Vagina (tissue), 2 donors: ENCODE measurements at regions not wholly inside any gene's neighbourhood (a gene's known extent, or its start where the extent isn't known, plus 50 kb on each side); places are given as distances from the start of the nearest gene placed in this dataset.

ENCODE experiments used
- DNase-seq, 2 donors: peaks; one replicate each; pipeline ENCODE4 v3.0.0-alpha.2; 2017; ENCODE audit errors: extremely low spot score in 2 of 2
- H3K27ac ChIP-seq: fragments of 200-600 bp; sonication (generic); one replicate; pipeline ENCODE4 v1.5.1; 2019
- H3K27me3 ChIP-seq: fragments of 200-600 bp; sonication (generic); one replicate; pipeline ENCODE4 v1.5.1; 2019
- H3K36me3 ChIP-seq, 2 donors: fragments of 200-600 bp; sonication (generic); one replicate each; pipeline ENCODE4 v1.5.1; 2017 to 2019
- H3K4me1 ChIP-seq: fragments of 200-600 bp; sonication (generic); one replicate; pipeline ENCODE4 v1.5.1; 2019
- H3K4me3 ChIP-seq, 2 donors: fragments of 200-600 bp; sonication (generic); 1 replicate in 1 of 2; 2 replicates in 1 of 2; pipeline ENCODE4 v1.5.1; 2016 to 2019
- H3K9me3 ChIP-seq: fragments of 200-600 bp; sonication (generic); one replicate; pipeline ENCODE4 v1.5.1; 2019
- POLR2A ChIP-seq, 2 donors: fragments of 450-650 bp; IDR thresholded peaks; one replicate each; pipeline ENCODE4 v1.6.1; 2017; ENCODE audit warnings: antibody characterized with exemption in 2 of 2, mild to moderate bottlenecking in 2 of 2, moderate library complexity in 2 of 2
- POLR2AphosphoS5 ChIP-seq, 2 donors: sonication (generic); formaldehyde crosslinking; IDR thresholded peaks; one replicate each; pipeline ENCODE4 v1.9.0; 2017; ENCODE audit warnings: antibody characterized with exemption in 2 of 2, mild to moderate bottlenecking in 2 of 2, low read depth in 1 of 2; ENCODE audit not compliant: insufficient read depth in 1 of 2
- intact Hi-C: fragments of 100-400 bp; cut with DNase I; formaldehyde crosslinking; loops from one replicate; pipeline ENCODE4 v1.15.1; 2023
- TF ChIP-seq, protein P1 (sequence below), 3 experiments: fragments of 450-650 bp in 2 of 3; fragments of 200-600 bp in 1 of 3; sonication (generic) in 1 of 3; IDR thresholded peaks; one replicate each; pipeline ENCODE4 v1.5.1; 2017 to 2019; ENCODE audit warnings: antibody characterized with exemption in 3 of 3, mild to moderate bottlenecking in 2 of 3, moderate library complexity in 2 of 3

DNA sequence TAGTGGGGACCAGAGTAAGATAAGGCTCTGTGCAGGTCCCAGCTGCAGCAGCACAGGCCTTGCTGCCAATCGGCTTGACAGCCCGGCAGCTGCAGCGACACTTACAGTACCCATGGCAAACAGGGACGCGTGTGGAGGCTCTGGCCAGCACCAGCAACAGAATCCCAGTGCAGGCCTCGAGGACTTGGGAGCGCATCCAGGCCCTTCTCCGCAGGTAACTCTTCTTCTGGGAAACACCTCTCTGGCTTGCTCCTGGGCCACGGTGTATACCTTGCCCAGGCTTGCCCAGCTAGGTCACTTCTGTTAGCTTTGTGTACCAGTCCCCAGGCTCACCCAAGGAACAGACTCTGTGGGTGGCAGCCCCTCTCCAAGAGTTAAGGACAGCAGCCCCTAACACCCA lies 126.7 kb downstream of the CTTN start:
- Histone ChIP-seq H3K27ac (no peak overlapping the region), H3K27me3 (no peaks in the 10 kb centered on the region), H3K36me3 (no peaks in the 10 kb centered on the region), H3K4me1 (no peaks in the 10 kb centered on the region), H3K9me3 (no peaks in the 10 kb centered on the region), H3K4me3 (no peak overlapping the region)
- TF ChIP-seq, protein P1, sequence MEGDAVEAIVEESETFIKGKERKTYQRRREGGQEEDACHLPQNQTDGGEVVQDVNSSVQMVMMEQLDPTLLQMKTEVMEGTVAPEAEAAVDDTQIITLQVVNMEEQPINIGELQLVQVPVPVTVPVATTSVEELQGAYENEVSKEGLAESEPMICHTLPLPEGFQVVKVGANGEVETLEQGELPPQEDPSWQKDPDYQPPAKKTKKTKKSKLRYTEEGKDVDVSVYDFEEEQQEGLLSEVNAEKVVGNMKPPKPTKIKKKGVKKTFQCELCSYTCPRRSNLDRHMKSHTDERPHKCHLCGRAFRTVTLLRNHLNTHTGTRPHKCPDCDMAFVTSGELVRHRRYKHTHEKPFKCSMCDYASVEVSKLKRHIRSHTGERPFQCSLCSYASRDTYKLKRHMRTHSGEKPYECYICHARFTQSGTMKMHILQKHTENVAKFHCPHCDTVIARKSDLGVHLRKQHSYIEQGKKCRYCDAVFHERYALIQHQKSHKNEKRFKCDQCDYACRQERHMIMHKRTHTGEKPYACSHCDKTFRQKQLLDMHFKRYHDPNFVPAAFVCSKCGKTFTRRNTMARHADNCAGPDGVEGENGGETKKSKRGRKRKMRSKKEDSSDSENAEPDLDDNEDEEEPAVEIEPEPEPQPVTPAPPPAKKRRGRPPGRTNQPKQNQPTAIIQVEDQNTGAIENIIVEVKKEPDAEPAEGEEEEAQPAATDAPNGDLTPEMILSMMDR (IDR thresholded peaks at IDR 0.05): no peak
- TF ChIP-seq POLR2AphosphoS5 (IDR thresholded peaks at IDR 0.05; ENCODE audit: insufficient read depth in 1 of 2, low read depth in 1 of 2): no peak
- no peak for TF ChIP-seq POLR2A (IDR thresholded peaks at IDR 0.05)
- DNase-seq: no peak
- intact Hi-C loops: no loop called here

- no peak overlapping the region for H3K27ac ChIP-seq
- H3K4me3 ChIP-seq: no peak overlapping the region
- TF ChIP-seq POLR2AphosphoS5 (IDR thresholded peaks at IDR 0.05; ENCODE audit: insufficient read depth in 1 of 2, low read depth in 1 of 2): no peak
- TF ChIP-seq POLR2A (IDR thresholded peaks at IDR 0.05): no peak
- TF ChIP-seq, protein P1 (IDR thresholded peaks at IDR 0.05): no peak
- no peaks in the 10 kb centered on the region for H3K9me3 ChIP-seq
- no peaks in the 10 kb centered on the region for H3K27me3 ChIP-seq
- no peaks in the 10 kb centered on the region for H3K36me3 ChIP-seq
- H3K4me1 ChIP-seq: no peaks in the 10 kb centered on the region
- DNase-seq: no peak
- intact Hi-C loops: no loop called here
These were observed 127.1 kb downstream of the CTTN start for GRCh38 chr11:70525466-70525865.

GRCh38 chr11:70526116-70527045 lies 128.1 kb downstream of the CTTN start:
- no peaks in the 10 kb centered on the region for H3K36me3 ChIP-seq
- no peak overlapping the region for H3K4me3 ChIP-seq
- intact Hi-C loops: no loop called here
- no peak overlapping the region for H3K27ac ChIP-seq
- DNase-seq: no peak
- H3K9me3 ChIP-seq: no peaks in the 10 kb centered on the region
- no peaks in the 10 kb centered on the region for H3K4me1 ChIP-seq
- no peak for TF ChIP-seq POLR2A (IDR thresholded peaks at IDR 0.05)
- TF ChIP-seq, protein P1 (IDR thresholded peaks at IDR 0.05): no peak
- no peak for TF ChIP-seq POLR2AphosphoS5 (IDR thresholded peaks at IDR 0.05; ENCODE audit: insufficient read depth in 1 of 2, low read depth in 1 of 2)
- no peaks in the 10 kb centered on the region for H3K27me3 ChIP-seq

DNA sequence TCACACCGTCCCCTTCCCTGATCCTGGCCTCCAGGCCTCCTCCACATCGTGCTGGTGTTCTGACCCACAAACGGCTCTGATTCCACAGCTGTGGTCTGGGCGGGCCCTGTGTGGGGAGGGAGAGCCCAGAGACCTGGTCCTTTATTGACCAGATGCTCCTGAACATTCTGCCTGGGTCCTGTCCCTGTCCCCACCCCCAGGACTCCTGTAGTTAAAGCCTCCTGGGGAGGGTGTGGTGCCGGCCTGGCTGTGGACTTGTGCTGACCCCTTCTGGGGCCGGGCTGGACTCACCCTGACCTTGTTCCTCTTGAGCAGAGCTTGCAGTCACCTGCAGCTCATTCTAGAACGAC lies 128.7 kb downstream of the CTTN start:
- Histone ChIP-seq H3K27me3 (no peaks in the 10 kb centered on the region), H3K36me3 (no peaks in the 10 kb centered on the region), H3K4me3 (no peak overlapping the region), H3K27ac (no peak overlapping the region), H3K9me3 (no peaks in the 10 kb centered on the region), H3K4me1 (no peaks in the 10 kb centered on the region)
- intact Hi-C loops: no loop called here
- no peak for DNase-seq
- TF ChIP-seq, protein P1 (IDR thresholded peaks at IDR 0.05): no peak
- TF ChIP-seq POLR2AphosphoS5 (IDR thresholded peaks at IDR 0.05; ENCODE audit: insufficient read depth in 1 of 2, low read depth in 1 of 2): no peak
- no peak for TF ChIP-seq POLR2A (IDR thresholded peaks at IDR 0.05)

- Histone ChIP-seq H3K36me3 (no peaks in the 10 kb centered on the region), H3K4me3 (no peak overlapping the region), H3K27ac (no peak overlapping the region), H3K4me1 (no peaks in the 10 kb centered on the region), H3K9me3 (no peaks in the 10 kb centered on the region), H3K27me3 (no peaks in the 10 kb centered on the region)
- intact Hi-C loops: no loop called here
- DNase-seq: no peak
- no peak for TF ChIP-seq POLR2A (IDR thresholded peaks at IDR 0.05)
- TF ChIP-seq, protein P1 (IDR thresholded peaks at IDR 0.05): no peak
- TF ChIP-seq POLR2AphosphoS5 (IDR thresholded peaks at IDR 0.05; ENCODE audit: insufficient read depth in 1 of 2, low read depth in 1 of 2): no peak
These were observed 129.2 kb downstream of the CTTN start for GRCh38 chr11:70527429-70528045.
